HEK293 (cell line): ENCODE measurements at regions not wholly inside any gene's neighbourhood (a gene's known extent, or its start where the extent isn't known, plus 50 kb on each side); places are given as distances from the start of the nearest gene placed in this dataset.
"Not testable (repeated sequence)": the region's sequence is repeated elsewhere in the genome, so short reads cannot be mapped to it uniquely, and the experiment has no call there.

Experiments used
- CTCF ChIA-PET: fragments of 350-600 bp; formaldehyde crosslinking; extraction: SDS; loops from one replicate; lab custom pipeline; 2021; ENCODE audit warnings: antibody characterized with exemption; lab: Yijun Ruan, JAX
- POLR2A ChIA-PET: fragments of 300-600 bp; formaldehyde crosslinking; extraction: SDS; loops from one replicate; lab custom pipeline; 2020; ENCODE audit warnings: antibody characterized with exemption, inconsistent platforms; lab: Yijun Ruan, JAX
- H3K27ac ChIP-seq: fragments of 200-500 bp; sonication (Bioruptor generic); 2 replicates; pipeline ENCODE4 v1.5.1; 2014; ENCODE audit warnings: low read depth, low read length, control low read depth, inconsistent platforms; ENCODE audit errors: extremely low read depth
- H3K36me3 ChIP-seq, 2 experiments: fragments of 200-500 bp in 1 of 2; sonication (Bioruptor generic) in 1 of 2; 1 replicate in 1 of 2; 2 replicates in 1 of 2; pipeline ENCODE4 v1.5.1; 2014 to 2017; ENCODE audit warnings: inconsistent platforms in 2 of 2, low read length in 2 of 2; ENCODE audit not compliant: control insufficient read depth in 2 of 2, insufficient read depth in 1 of 2
- H3K4me1 ChIP-seq: fragments of 200-500 bp; sonication (Bioruptor generic); 2 replicates; pipeline ENCODE4 v1.5.1; 2014; ENCODE audit warnings: mild to moderate bottlenecking, low read length, inconsistent platforms; ENCODE audit not compliant: control insufficient read depth, insufficient read depth
- H3K4me3 ChIP-seq: 2 replicates; pipeline ENCODE4 v1.5.1; 2011; ENCODE audit warnings: low read depth, mild to moderate bottlenecking, control low read depth, low read length, moderate library complexity
- H3K9me3 ChIP-seq: fragments of 200-500 bp; sonication (Bioruptor generic); 2 replicates; pipeline ENCODE4 v1.5.1; 2014; ENCODE audit warnings: low read depth, low read length, inconsistent platforms; ENCODE audit not compliant: control insufficient read depth, insufficient read depth
- BCL6B ChIP-seq: fragments of 450-650 bp; formaldehyde crosslinking; IDR thresholded peaks from 2 replicates; pipeline ENCODE4 v1.5.1; 2017; ENCODE audit warnings: missing biosample characterization, missing genetic modification characterization
- GLIS2 ChIP-seq: fragments of 450-650 bp; formaldehyde crosslinking; IDR thresholded peaks from 2 replicates; pipeline ENCODE4 v1.5.1; 2016; ENCODE audit warnings: missing biosample characterization, missing genetic modification characterization
- KLF9 ChIP-seq: fragments of 450-650 bp; formaldehyde crosslinking; IDR thresholded peaks from 2 replicates; pipeline ENCODE4 v1.5.1; 2016; ENCODE audit warnings: missing biosample characterization, missing genetic modification characterization, low read depth
- SCRT1 ChIP-seq: fragments of 450-650 bp; formaldehyde crosslinking; IDR thresholded peaks from 2 replicates; pipeline ENCODE4 v1.5.1; 2016; ENCODE audit warnings: missing biosample characterization, missing genetic modification characterization, borderline replicate concordance
- WT1 ChIP-seq: fragments of 450-650 bp; formaldehyde crosslinking; IDR thresholded peaks from 2 replicates; pipeline ENCODE4 v1.5.1; 2016; ENCODE audit warnings: missing biosample characterization, missing genetic modification characterization
- ZBTB48 ChIP-seq: fragments of 450-650 bp; formaldehyde crosslinking; IDR thresholded peaks from 2 replicates; pipeline ENCODE4 v1.5.1; 2016; ENCODE audit warnings: missing biosample characterization, missing genetic modification characterization
- ZBTB8A ChIP-seq: fragments of 450-650 bp; formaldehyde crosslinking; IDR thresholded peaks from 2 replicates; pipeline ENCODE4 v1.5.1; 2016; ENCODE audit warnings: missing biosample characterization, missing genetic modification characterization
- ZFP37 ChIP-seq: fragments of 450-650 bp; formaldehyde crosslinking; IDR thresholded peaks from 2 replicates; pipeline ENCODE4 v1.5.1; 2016; ENCODE audit warnings: missing biosample characterization, missing genetic modification characterization
- ZNF155 ChIP-seq: fragments of 450-650 bp; formaldehyde crosslinking; IDR thresholded peaks from 2 replicates; pipeline ENCODE4 v1.5.1; 2016; ENCODE audit warnings: missing biosample characterization, missing genetic modification characterization
- ZNF280D ChIP-seq: fragments of 450-650 bp; formaldehyde crosslinking; IDR thresholded peaks from 2 replicates; pipeline ENCODE4 v1.5.1; 2016; ENCODE audit warnings: missing biosample characterization, missing genetic modification characterization
- ZNF335 ChIP-seq: fragments of 450-650 bp; formaldehyde crosslinking; conservative IDR thresholded peaks from 2 replicates; pipeline ENCODE4 v1.5.1; 2016; ENCODE audit warnings: missing biosample characterization, missing genetic modification characterization
- ZNF398 ChIP-seq: fragments of 450-650 bp; formaldehyde crosslinking; IDR thresholded peaks from 2 replicates; pipeline ENCODE4 v1.5.1; 2017; ENCODE audit warnings: missing biosample characterization, missing genetic modification characterization
- ZNF585B ChIP-seq: fragments of 450-650 bp; formaldehyde crosslinking; IDR thresholded peaks from 2 replicates; pipeline ENCODE4 v1.5.1; 2016; ENCODE audit warnings: missing biosample characterization, missing genetic modification characterization
- ZNF621 ChIP-seq: fragments of 450-650 bp; formaldehyde crosslinking; IDR thresholded peaks from 2 replicates; pipeline ENCODE4 v1.5.1; 2017; ENCODE audit warnings: missing biosample characterization, missing genetic modification characterization
- ZNF654 ChIP-seq: fragments of 450-650 bp; formaldehyde crosslinking; IDR thresholded peaks from 2 replicates; pipeline ENCODE4 v1.5.1; 2016; ENCODE audit warnings: low read depth, missing biosample characterization, missing genetic modification characterization

GRCh38 chrX:109911046-109911445, 91.9 kb upstream of the TMEM164 start:
- Histone ChIP-seq H3K36me3 (no peaks in the 10 kb centered on the region), H3K27ac (no peak overlapping the region), H3K4me1 (no peaks in the 10 kb centered on the region), H3K9me3 (no peaks in the 10 kb centered on the region)
- POLR2A ChIA-PET = no interaction called here
- TF ChIP-seq ZNF155 (tag by site-specific recombination) = no peak
- TF ChIP-seq BCL6B = no peak
- TF ChIP-seq ZFP37 (tag by site-specific recombination) = no peak
- no peak for TF ChIP-seq ZNF398 (tag by site-specific recombination)
- TF ChIP-seq KLF9 (tag by site-specific recombination) = no peak
- peak; percentile 46 for TF ChIP-seq ZNF654 (tag by site-specific recombination)
- TF ChIP-seq ZNF335 (tag by site-specific recombination) = no peak
- TF ChIP-seq ZBTB48 (tag by site-specific recombination) = no peak
- TF ChIP-seq, all 188 proteins: peak for 1
- CTCF ChIA-PET = interaction anchor here (0.5 to 4.3 kb wide), 22 partner anchors 9 to 500 kb away, joined by 3 to 50 read pairs (median 4); no protein-coding TSS in a partner anchor
- H3K4me3 ChIP-seq = no peak overlapping the region

- H3K4me1 ChIP-seq, POLR2A ChIA-PET, H3K36me3 ChIP-seq, H3K27ac ChIP-seq, CTCF ChIA-PET, H3K4me3 ChIP-seq, H3K9me3 ChIP-seq: not testable (repeated sequence)
- TF ChIP-seq SCRT1 (tag by site-specific recombination) = 0 out of 2 replicates have a peak, but pooled peaks have one; percentile 32
Observed at GRCh38 chrX:109912993-109913392, 89.9 kb upstream of the TMEM164 start.

GRCh38 chrX:109914114-109914849, 88.6 kb upstream of the TMEM164 start:
- Histone ChIP-seq H3K4me3 (no peak overlapping the region), H3K27ac (no peak overlapping the region), H3K36me3 (no peaks in the 10 kb centered on the region), H3K9me3 (no peaks in the 10 kb centered on the region), H3K4me1 (no peaks in the 10 kb centered on the region)
- ChIA-PET CTCF (interaction anchor here (1.1 to 1.4 kb wide), 5 partner anchors 8 to 489 kb away, joined by 3 to 4 read pairs (median 3); no protein-coding TSS in a partner anchor), POLR2A (no interaction called here)
- TF ChIP-seq GLIS2 (tag by site-specific recombination) (no peak), ZNF280D (tag by site-specific recombination) (no peak), ZBTB8A (no peak), ZBTB48 (tag by site-specific recombination) (no peak), ZNF585B (tag by site-specific recombination) (no peak), WT1 (tag by site-specific recombination) (no peak), ZNF621 (no peak)
- TF ChIP-seq, all 188 proteins: peak for 0
